ENCODE measurements at regions not wholly inside any gene's neighbourhood (a gene's known extent, or its start where the extent isn't known, plus 50 kb on each side); places are given as distances from the start of the nearest gene placed in this dataset.

GRCh38 chr1:87686671-87687070, 358.0 kb downstream of the LMO4 start:
- TF ChIP-seq POLR2A (IDR thresholded peaks at IDR 0.05) (no peak), CTCF (IDR thresholded peaks at IDR 0.05) (no peak)

Measured in lower leg skin (tissue), 3 donors.